GM18861 (cell line): ENCODE measurements at regions not wholly inside any gene's neighbourhood (a gene's known extent, or its start where the extent isn't known, plus 50 kb on each side); places are given as distances from the start of the nearest gene placed in this dataset.

Experiments used
- ATAC-seq: cut with Tn5 transposase; IDR thresholded peaks from one replicate; pipeline ENCODE4 v1.9.1; 2021; ENCODE audit not compliant: unreplicated experiment

DNA sequence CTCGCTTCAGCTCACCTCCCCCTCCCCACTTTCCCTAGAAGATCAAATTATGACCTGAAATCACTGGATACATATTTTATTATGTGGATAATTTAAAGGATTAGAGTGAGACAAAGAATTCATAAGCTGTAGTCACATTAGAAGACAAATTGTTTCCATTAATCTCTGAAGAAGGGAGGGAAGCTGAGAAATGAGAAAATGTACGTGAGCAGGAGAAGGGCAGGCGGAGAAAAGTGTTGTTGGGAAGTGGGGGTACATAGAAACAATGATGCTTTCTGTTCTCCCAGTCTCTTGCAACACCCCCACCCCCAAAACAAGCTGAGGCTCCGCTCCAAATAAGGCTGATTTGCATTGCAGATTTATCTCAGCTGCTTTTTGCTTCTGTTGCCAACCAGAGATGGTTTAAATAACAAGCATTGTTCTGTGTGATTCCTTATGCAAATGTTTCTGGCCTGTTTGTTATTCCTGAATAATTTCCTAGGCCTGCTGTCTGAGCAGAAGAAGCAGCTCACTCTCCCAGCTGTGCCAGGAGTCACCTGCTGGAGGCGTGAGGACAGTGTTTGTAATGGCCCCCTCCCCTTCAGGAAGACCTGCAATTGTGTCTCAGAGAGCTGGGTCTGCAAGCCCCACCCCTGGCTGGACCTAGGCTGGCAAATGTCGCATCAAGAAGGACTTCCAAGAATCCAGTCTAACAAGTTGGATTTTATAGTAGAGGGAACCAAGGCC is 121.8 kb upstream of the TNR start:
- no peak for ATAC-seq

DNA sequence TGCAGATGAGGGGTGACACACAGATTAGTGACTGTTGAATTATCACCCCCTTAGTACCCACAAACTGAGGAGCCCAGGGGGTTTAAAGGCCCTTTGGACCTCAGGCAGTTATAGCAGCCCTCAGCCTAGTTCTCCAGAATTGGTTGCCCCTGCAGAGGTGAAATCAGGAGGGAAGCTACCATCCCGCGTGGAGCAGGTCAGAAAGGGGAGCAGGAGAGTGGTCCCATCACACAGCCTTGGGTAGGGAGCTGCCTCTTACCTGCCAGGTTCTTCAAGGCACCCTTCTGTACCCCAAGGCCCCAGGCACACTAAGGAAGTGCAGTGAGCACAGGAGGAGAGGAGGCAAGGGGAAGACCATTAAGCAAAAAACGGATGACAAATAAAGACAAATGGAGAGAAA is 121.2 kb upstream of the TNR start:
- ATAC-seq = no peak

GRCh38 chr1:175864183-175864582 is 120.8 kb upstream of the TNR start:
- ATAC-seq = no peak

- no peak for ATAC-seq
These were observed 120.1 kb upstream of the TNR start for GRCh38 chr1:175863299-175864050.

DNA sequence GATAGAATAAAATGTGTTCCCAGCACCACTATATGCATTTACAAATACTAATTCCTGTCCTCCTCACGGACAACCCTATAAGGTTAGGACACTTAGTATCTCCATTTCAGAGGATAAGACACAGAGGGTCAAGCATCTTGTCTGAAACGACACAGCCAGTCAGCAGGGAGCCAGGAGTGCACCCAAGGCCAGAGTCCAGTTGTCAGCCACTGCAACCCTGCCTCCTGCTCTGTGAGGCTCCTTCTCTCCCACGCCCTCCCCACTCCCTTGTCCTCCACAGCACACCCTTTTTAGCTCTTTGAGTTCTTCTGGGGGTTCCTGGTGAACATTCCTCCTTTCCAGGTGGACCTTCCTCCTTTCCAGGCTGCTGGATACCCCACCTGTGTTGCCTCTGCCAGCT is 119.0 kb upstream of the TNR start:
- ATAC-seq = no peak

- ATAC-seq = no peak
These were observed 118.4 kb upstream of the TNR start for GRCh38 chr1:175861626-175862367.

GRCh38 chr1:175857756-175858155 is 114.4 kb upstream of the TNR start:
- no peak for ATAC-seq

DNA sequence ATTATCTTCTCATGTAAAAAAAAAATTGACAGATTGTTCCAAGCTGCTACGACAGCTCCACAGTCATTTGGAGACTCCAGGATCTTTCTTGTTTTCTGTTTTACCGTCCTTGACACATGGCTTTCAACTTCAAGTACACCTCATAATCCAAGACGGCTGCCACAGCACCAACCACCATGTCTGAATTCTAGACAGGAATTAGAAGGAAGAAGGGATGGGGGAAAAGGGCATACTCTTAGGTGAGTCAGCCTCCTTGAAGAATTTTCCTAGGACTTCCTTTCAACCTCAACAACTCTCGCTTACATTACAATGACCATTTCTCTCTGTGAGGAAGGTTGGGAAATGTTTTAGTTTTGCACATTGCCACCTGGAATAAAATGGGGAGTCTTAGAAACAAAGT is 110.3 kb upstream of the TNR start:
- no peak for ATAC-seq

DNA sequence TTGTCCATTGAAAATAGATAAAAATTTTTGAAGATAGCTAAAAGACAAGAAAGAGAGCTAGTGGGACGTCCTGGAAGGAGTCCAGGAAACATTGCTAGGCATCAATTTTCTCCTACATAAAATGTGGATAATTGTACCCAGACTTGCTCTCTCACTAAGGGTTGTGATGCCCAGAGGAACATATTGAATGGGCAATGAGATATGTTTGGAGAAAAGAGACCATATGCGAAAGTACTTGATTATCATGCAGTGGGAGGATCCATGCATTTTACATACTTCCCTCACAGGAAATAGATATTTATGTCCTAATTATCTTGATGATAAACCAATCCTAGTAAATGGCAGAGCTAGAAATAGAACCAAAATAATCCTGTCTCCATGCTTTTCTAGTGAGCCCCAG is 108.4 kb upstream of the TNR start:
- no peak for ATAC-seq

GRCh38 chr1:175848329-175848728 is 104.9 kb upstream of the TNR start:
- ATAC-seq = no peak

- no peak for ATAC-seq
These were observed 102.6 kb upstream of the TNR start for GRCh38 chr1:175845985-175846384.

DNA sequence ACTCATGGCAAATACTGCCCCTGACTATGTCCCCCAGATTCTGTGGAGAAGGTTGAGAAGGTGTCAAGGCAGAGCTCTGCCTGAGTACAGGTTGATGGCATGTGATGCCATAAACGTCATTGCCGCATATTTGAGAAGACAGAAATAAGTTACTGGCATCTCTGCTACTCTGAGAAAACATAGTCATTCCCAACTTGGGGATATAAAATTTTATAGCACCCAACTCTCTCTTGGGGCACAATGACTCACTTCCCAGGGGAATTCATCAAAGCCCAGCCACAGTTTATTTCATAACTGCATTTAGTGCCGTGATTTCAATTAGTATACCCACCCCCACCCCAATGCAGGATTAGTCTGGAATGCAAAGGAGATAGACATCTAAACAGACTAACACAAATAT is 101.9 kb upstream of the TNR start:
- no peak for ATAC-seq

DNA sequence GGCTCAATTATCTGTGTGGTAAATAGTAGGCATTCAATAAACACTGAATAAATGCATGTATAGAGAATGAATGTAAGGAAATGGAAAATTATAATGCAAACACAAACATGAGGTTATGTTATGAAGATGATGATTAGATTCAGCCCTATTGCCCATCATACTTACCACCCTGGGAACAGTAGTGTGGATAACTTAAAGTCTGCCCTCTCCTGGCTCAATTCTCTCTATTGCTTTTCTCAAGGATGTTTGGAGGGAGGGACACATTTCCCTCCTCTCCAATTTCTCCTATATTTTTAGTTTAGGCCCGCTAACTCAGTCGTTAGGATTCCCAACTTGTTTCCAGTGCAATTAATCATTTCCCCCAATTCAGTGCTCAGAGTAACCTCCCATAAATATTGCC is 101.5 kb upstream of the TNR start:
- no peak for ATAC-seq

DNA sequence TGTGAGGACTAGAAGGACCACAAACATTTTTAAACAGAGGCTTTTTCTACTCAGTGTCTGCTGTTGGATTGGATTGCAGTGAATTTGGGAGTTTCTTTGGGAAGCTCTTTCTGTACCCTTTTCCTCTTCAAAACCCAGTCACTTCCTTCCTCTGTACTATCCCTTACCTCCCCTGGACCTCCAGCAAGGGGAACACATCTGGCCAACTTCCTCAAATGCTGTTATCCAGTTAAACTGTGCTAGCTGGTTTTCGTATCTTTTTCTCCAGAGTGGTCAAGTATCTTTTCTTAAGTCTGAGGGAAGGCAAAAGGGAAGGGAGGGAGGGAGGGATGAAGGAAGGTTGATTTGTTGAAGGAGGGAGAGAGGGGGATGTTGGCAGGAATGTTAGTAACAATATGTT is 99.2 kb upstream of the TNR start:
- ATAC-seq = no peak

DNA sequence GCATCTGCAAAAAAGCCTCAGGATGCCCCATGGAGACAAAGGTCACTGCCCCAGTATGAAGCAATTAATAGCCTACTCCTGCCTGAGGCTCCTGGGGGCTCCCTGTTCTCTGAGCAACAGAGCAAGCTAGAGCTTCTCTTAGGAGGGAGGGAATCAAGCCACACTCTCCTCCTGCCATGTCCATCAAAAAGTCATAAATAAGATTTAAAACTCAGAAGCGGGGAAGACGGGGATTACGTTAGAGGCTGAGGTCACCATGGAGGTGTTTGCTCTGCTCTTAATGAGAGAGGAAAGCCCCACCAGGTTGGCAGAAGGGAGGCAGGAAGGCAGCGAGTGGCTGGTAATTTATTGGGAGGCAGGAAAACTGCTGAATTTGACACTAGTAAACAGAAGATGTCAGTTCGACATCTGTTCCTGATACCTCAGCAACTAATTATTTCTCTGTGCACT is 98.4 kb upstream of the TNR start:
- ATAC-seq = no peak

- ATAC-seq = no peak
These were observed 97.4 kb upstream of the TNR start for GRCh38 chr1:175840787-175841186.

DNA sequence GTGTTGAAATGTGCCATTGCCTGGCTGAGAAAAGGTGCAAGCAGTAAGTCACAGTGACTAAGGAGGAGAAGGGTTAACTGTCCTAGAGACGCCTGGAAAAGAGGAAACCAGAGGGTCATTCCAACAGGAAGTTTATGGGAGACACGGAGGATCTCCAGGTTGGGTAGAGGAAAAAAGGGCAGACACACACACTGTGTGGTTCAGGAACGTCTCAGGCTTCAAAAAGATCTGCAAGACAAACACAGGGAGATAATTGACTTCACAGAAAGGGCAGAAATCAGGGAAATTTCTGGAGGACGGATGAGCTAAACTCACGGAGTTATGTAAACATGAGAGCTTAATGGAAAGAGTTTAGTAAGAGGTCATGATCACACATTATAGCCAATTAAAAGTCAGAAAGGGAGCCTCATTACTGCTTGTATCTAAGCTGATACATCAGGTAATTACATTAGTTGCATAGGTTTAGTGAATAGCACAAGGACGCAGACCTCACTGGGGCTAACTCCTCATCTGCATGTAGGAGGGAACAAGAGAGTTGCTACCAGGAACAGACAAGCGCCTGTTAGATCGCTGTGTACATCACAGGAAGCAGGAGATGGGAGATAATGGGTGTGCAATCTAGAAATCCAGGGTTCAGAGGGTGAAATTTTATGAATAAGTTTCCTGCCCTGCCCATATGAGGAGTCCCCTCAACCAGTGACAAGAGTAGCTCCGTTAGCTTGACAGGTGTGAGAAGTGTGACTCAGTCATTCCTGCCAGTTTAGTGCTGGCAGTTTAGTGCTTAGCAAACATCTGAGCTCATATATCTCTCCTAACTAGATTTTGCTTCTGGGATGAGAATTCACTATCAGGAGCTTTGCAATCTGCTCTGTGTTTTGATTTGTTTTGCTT is 96.6 kb upstream of the TNR start:
- no peak for ATAC-seq

DNA sequence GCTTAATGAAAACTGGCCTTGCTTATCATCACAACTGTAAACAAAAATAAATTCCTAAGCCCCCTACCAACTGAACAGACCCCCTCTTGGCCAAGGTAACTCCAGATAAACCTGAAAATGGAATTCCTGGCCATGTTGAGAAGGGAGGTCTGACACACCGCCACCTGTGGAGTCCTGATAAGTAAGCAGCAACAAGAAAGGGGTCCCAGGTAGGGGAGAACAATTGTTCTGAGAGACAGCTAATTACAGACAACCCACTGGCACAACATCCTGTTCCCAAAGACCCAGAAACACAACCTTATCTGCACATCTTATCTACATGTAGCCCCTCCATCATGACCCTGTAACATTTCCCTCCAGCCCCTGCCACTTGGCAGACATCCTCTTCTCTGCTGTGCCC is 91.2 kb upstream of the TNR start:
- no peak for ATAC-seq

GRCh38 chr1:175833951-175834350 is 90.6 kb upstream of the TNR start:
- no peak for ATAC-seq

- ATAC-seq = no peak
These were observed 90.1 kb upstream of the TNR start for GRCh38 chr1:175833502-175833901.

GRCh38 chr1:175830500-175830899 is 87.1 kb upstream of the TNR start:
- ATAC-seq = no peak
